Astrocyte of the spinal cord (primary cell): ENCODE measurements at regions not wholly inside any gene's neighbourhood (a gene's known extent, or its start where the extent isn't known, plus 50 kb on each side); places are given as distances from the start of the nearest gene placed in this dataset.

ENCODE experiments used
- DNase-seq: peaks from one replicate; pipeline ENCODE4 v3.0.0; 2011; ENCODE audit warnings: low read depth, low spot score
- H3K4me3 ChIP-seq: 2 replicates; pipeline ENCODE4 v1.5.1; 2011; ENCODE audit warnings: low read depth, mild to moderate bottlenecking, low read length, moderate library complexity
- in situ Hi-C: cut with HindIII; loops from 2 replicates; pipeline ENCODE4 v1.10.0; 2017; ENCODE audit warnings: low sequenced_read_pairs
- TF ChIP-seq, protein P1 (sequence below): IDR thresholded peaks from 2 replicates; pipeline ENCODE4 v1.5.1; 2012; ENCODE audit warnings: low read depth, mild to moderate bottlenecking, low read length, inconsistent platforms

DNA sequence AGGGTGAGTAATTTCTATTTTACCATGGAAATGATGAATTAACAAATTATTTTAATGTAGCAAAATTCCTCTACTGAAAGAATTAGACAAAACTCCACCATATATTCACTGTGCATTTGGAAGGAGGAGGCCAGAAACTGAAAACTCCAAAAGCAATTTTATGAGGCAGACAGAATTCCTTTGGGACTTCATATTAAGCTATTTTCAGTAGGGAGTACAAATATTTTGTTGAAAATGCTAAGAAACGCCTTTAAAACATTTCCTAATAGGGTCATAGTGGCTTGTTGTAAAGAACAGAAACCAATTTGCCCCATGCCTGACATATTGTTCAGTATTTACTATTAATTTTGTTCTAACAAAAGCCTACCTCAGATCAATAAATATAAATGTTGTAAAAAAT, 117.8 kb downstream of the TES start:
- in situ Hi-C loops, result no loop called here
- DNase-seq, result no peak
- no peak overlapping the region for H3K4me3 ChIP-seq
- TF ChIP-seq, protein P1, sequence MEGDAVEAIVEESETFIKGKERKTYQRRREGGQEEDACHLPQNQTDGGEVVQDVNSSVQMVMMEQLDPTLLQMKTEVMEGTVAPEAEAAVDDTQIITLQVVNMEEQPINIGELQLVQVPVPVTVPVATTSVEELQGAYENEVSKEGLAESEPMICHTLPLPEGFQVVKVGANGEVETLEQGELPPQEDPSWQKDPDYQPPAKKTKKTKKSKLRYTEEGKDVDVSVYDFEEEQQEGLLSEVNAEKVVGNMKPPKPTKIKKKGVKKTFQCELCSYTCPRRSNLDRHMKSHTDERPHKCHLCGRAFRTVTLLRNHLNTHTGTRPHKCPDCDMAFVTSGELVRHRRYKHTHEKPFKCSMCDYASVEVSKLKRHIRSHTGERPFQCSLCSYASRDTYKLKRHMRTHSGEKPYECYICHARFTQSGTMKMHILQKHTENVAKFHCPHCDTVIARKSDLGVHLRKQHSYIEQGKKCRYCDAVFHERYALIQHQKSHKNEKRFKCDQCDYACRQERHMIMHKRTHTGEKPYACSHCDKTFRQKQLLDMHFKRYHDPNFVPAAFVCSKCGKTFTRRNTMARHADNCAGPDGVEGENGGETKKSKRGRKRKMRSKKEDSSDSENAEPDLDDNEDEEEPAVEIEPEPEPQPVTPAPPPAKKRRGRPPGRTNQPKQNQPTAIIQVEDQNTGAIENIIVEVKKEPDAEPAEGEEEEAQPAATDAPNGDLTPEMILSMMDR, result no peak

DNA sequence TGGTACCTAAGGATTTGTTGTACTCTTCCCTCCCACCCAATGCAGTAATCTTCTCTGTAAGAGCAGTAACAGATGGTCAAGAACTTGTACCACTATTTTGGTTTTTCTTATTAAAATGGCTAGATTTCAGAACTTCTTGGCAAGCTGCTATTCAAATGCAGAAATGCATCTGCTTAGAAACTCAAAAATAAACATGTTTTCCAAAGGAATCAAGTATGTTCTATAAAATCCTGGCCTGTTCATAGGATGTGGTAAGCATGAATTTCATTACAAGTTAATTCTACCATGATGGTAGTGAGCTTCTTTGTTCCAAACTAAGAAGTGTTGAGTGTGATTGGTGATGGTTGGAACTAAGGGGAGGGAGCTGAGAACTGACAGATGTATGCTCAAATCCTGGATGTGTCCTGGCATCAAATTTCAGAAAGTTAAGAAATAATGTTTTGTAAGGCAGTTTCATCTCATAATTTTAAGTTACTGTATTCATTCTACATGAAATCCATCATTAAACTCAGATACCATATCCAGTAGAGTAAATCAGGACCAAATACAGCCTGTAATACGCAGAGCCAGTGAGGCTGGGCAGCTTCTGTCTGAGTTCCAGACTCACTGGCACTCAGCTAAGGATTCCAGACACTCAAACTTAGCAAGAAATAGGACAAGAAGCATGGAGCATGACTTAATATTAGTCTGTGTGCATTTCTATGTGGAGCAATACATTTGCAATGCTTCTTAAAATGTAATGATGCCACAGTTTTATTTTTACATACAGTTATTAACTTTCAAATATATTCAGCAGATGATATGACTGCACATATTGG, 119.6 kb downstream of the TES start:
- DNase-seq, result no peak
- in situ Hi-C loops, result no loop called here
- TF ChIP-seq, protein P1, result no peak
- H3K4me3 ChIP-seq, result no peak overlapping the region

DNA sequence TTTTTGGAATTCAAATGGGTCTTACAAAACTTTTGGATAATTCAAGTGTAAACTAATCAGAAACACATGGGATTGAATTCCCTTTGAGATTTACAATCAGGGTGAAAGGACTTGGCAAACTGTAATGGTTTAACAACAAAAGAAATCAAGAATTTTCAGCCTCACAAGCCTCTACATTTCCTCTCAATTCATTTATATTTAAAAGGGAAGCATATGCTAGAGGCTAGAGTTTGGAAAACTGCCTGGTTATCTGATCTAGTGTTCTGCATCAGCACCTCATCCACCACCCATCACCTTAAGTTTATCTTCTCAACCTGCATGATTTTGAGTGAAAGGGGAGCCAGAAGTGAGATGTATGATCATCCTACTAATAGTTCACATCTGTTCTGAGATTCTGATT, 120.7 kb downstream of the TES start:
- in situ Hi-C loops, result no loop called here
- TF ChIP-seq, protein P1, result no peak
- peak; percentile 85 for DNase-seq
- no peak overlapping the region for H3K4me3 ChIP-seq

DNA sequence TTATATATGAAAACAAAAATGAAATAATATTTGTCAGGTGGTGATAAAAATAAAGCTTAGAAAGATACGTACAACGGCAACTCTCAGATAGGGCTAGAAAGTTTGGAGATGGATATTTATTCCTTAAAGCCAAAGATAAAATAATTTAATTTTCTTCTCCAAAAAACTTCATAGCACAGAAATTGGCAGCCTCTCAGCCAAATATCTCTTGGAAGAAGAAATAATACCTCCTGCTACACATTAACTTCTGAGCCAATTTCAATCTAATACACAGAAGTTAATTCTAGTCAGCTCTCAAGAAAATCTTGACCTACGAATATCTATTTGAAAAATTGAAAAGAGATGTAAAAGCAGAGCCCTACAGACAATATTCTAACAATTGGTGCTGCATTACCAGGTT, 122.4 kb downstream of the TES start:
- no peak for DNase-seq
- TF ChIP-seq, protein P1, result no peak
- no peak overlapping the region for H3K4me3 ChIP-seq
- in situ Hi-C loops, result no loop called here

DNA sequence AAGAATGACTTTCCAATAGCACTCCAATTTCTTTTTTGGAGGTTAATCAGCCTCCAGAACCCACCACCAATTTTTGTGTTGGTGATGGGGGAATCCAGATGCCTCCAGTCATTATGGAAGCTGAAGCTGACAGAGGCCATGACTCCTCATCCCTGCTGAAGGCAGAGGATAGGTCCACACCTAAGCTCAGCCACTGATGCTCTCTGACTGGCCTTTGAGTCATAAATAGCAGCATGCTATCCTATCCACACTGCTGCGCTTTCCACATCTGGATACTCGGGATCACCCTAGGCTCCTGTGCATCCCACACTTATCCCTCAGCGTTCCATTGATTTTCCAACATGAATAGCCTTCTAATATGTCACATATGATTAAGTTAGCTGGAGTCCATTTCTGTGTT, 124.2 kb downstream of the TES start:
- in situ Hi-C loops, result no loop called here
- TF ChIP-seq, protein P1, result no peak
- DNase-seq, result no peak
- no peak overlapping the region for H3K4me3 ChIP-seq

DNA sequence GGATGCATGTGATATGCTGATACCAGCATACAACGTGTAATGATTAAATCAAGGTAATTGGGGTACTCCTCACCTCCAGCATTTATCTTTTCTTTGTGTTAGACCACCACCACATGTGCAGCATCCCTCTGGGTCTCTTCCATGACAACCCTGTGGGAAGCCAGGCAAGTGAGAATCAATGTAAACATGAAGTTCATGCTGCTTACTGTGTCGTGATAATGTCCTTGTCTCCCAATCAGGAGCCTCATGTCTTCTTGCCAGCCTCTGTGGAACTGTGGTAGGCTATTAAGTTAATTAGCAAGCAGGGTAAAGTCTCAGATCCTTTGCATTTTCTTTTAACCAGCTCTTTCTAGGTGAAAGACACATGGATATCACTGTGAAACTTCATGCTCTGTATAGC, 126.7 kb downstream of the TES start:
- TF ChIP-seq, protein P1, result no peak
- no peak for DNase-seq
- in situ Hi-C loops, result no loop called here
- no peak overlapping the region for H3K4me3 ChIP-seq
